PC-9 (cell line): ENCODE measurements at regions not wholly inside any gene's neighbourhood (a gene's known extent, or its start where the extent isn't known, plus 50 kb on each side); places are given as distances from the start of the nearest gene placed in this dataset.

ENCODE experiments used
- BruUV-seq: library from RNA; stranded (reverse); fragments of 400-500 nt; replicated peaks from 2 replicates; lab custom pipeline; 2021; lab: Mats Ljungman, UMichigan
- CTCF ChIA-PET: fragments of 300-600 bp; sonication (Branson Sonifier 250); formaldehyde crosslinking; loops from one replicate; lab custom pipeline; 2022; ENCODE audit warnings: antibody characterized with exemption; lab: Charles Lee
- POLR2A ChIA-PET: fragments of 300-600 bp; sonication (Branson Sonifier 250); formaldehyde crosslinking; loops from one replicate; lab custom pipeline; 2022; ENCODE audit warnings: antibody characterized with exemption; ENCODE audit not compliant: unreplicated experiment; lab: Charles Lee
- DNase-seq, 2 experiments: peaks; one replicate each; pipeline versions ENCODE4 v3.0.0 to v3.0.0-alpha.2; 2015 to 2022; ENCODE audit warnings: mixed read lengths in 1 of 2
- H2AFZ ChIP-seq: fragments of 200-600 bp; sonication (generic); 2 replicates; pipeline ENCODE4 v1.8.1; 2017; ENCODE audit warnings: antibody characterized with exemption
- H3F3A ChIP-seq: fragments of 200-600 bp; sonication (generic); 2 replicates; pipeline ENCODE4 v1.8.1; 2017; ENCODE audit warnings: antibody characterized with exemption, mild to moderate bottlenecking, low read depth; ENCODE audit not compliant: insufficient read depth
- H3K27ac ChIP-seq: fragments of 200-600 bp; sonication (generic); 2 replicates; pipeline ENCODE4 v1.6.1; 2016; ENCODE audit warnings: mixed run types
- H3K27me3 ChIP-seq: fragments of 200-600 bp; sonication (generic); 2 replicates; pipeline ENCODE4 v1.6.1; 2016; ENCODE audit warnings: low read depth, mixed run types; ENCODE audit not compliant: insufficient read depth
- H3K36me3 ChIP-seq: fragments of 200-600 bp; sonication (generic); 2 replicates; pipeline ENCODE4 v1.6.1; 2016; ENCODE audit warnings: low read depth, mixed run types
- H3K4me1 ChIP-seq: fragments of 200-600 bp; sonication (generic); replicated peaks from 2 replicates; pipeline ENCODE4 v1.6.1; 2016; ENCODE audit warnings: mixed run types; ENCODE audit not compliant: insufficient read depth
- H3K4me2 ChIP-seq: fragments of 200-600 bp; sonication (generic); 2 replicates; pipeline ENCODE4 v1.6.1; 2017; ENCODE audit warnings: mixed run types
- H3K4me3 ChIP-seq: fragments of 200-600 bp; sonication (generic); 2 replicates; pipeline ENCODE4 v1.6.1; 2016; ENCODE audit warnings: mixed run types
- H3K79me2 ChIP-seq: fragments of 200-600 bp; sonication (generic); 2 replicates; pipeline ENCODE4 v1.6.1; 2017; ENCODE audit warnings: low read depth, mixed run types
- H3K9me2 ChIP-seq: fragments of 200-600 bp; sonication (generic); 2 replicates; pipeline ENCODE4 v1.8.1; 2017; ENCODE audit warnings: mild to moderate bottlenecking; ENCODE audit not compliant: insufficient read depth
- H3K9me3 ChIP-seq: fragments of 200-600 bp; sonication (generic); 2 replicates; pipeline ENCODE4 v1.8.1; 2016; ENCODE audit warnings: low read depth; ENCODE audit not compliant: insufficient read depth
- H4K20me1 ChIP-seq: fragments of 200-600 bp; sonication (generic); 2 replicates; pipeline ENCODE4 v1.8.1; 2017; ENCODE audit not compliant: insufficient read depth
- EZH2 ChIP-seq: fragments of 200-600 bp; sonication (generic); IDR thresholded peaks from 2 replicates; pipeline ENCODE4 v1.8.0; 2017; ENCODE audit warnings: antibody characterized with exemption, low read depth
- intact Hi-C: fragments of 100-400 bp; cut with micrococcal nuclease; formaldehyde crosslinking; loops from one replicate; pipeline ENCODE4 v1.10.0; 2022; ENCODE audit not compliant: unreplicated experiment
- TF ChIP-seq, protein P1 (sequence below): fragments of 200-600 bp; sonication (generic); conservative IDR thresholded peaks from 2 replicates; pipeline ENCODE4 v1.6.1; 2017; ENCODE audit warnings: mixed run types, antibody characterized with exemption, mild to moderate bottlenecking, moderate library complexity

DNA sequence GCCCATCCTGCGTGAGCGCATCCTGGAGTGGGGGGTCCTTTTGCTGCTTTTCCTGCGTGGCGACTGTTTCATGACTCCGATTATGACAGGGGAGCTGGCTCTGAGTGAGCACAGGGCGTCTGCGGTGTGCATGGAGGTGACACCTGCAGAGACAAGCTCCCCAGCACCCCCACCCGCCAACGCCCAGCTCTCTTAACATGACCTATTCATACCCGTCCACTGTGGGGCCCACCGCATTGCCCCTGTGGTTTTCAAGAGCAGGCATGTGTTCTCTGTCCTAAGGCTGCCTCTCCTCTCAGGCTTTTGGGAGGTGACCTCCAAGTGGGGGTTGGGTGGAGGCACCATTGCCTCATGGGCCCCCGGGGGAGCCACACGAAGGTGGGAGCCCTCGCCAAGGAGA, 500.7 kb downstream of the TCERG1L start:
- intact Hi-C loops = no loop called here
- no peaks in the 10 kb centered on the region for H3K9me3 ChIP-seq
- no peak for DNase-seq
- H3K9me2 ChIP-seq = no peaks in the 10 kb centered on the region
- no peak overlapping the region for H2AFZ ChIP-seq
- no TSS peak for BruUV-seq
- H3K4me1 ChIP-seq = no peaks in the 10 kb centered on the region
- no peak for TF ChIP-seq EZH2
- no peak overlapping the region for H3K4me3 ChIP-seq
- no peaks in the 10 kb centered on the region for H3F3A ChIP-seq
- POLR2A ChIA-PET = no interaction called here
- H3K27me3 ChIP-seq = peaks cover 55% of the 10 kb centered on the region
- no peak overlapping the region for H3K4me2 ChIP-seq
- no peaks in the 10 kb centered on the region for H3K36me3 ChIP-seq
- CTCF ChIA-PET = no interaction called here
- no peak overlapping the region for H3K27ac ChIP-seq
- H3K79me2 ChIP-seq = no peaks in the 10 kb centered on the region
- no peaks in the 10 kb centered on the region for H4K20me1 ChIP-seq

DNA sequence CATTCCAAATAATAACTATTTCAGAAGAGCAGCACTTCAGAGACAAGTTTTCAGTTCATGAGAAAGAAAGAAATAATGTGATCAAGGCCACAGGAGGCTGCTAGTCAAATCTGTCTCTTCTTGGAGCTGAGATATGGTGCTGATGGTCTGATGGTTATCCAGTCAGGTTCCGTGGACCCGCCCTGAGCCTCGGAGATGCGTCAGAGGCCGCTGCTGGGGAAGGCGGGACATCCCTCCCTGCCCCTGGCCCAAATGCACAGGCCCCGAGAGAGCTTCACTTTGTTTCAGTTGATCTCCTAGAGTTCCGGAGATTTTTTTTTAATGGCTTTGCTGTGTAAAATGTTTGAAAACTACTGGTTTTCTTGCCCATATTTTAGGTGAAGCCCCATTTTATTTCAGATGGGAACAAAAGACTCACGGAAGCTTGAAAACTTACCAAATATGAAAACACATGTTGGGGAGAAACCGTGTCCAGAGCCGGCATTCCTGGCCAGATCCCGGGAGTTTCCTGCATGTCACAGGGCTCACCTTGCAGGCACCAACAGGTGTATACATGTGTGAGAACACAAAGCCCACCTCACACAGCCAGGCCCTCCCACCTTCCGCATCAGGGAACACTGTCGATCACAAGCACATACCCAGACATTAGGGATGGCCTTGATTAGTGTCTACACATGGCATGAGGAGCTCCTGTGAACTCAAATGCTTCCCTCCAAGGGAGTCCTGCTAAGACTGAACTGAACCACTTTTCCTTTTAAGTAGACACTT, 499.0 kb downstream of the TCERG1L start:
- no peaks in the 10 kb centered on the region for H3K9me3 ChIP-seq

DNA sequence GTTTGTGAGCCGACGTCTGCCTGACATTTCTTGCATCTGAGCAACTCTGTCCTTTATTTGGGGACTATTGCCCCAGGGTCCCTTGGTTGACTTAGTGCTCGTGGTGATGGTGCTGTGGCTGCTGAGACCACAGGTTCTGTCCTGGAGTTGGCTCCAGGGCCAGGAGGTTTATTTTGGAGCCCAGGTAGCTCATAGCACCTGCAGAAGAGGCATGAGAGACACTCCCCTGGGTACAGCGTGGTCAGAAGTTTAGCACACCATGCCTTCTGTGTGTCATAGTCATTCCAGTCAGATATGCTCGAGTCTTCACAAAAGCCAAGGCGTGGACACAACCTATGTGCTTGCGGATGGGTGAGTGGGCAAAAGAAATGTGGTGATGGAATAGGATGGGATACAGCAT, 496.9 kb downstream of the TCERG1L start:
- Histone ChIP-seq H3F3A (no peaks in the 10 kb centered on the region), H3K4me1 (no peaks in the 10 kb centered on the region), H3K27ac (no peak overlapping the region), H4K20me1 (no peaks in the 10 kb centered on the region), H3K9me2 (no peaks in the 10 kb centered on the region), H3K4me2 (no peak overlapping the region), H3K9me3 (no peaks in the 10 kb centered on the region), H3K36me3 (no peaks in the 10 kb centered on the region), H2AFZ (no peak overlapping the region), H3K27me3 (peaks cover 32% of the 10 kb centered on the region), H3K4me3 (no peak overlapping the region), H3K79me2 (no peaks in the 10 kb centered on the region)
- intact Hi-C loops = no loop called here
- ChIA-PET POLR2A (no interaction called here), CTCF (no interaction called here)
- TF ChIP-seq EZH2 = no peak
- TF ChIP-seq, protein P1, sequence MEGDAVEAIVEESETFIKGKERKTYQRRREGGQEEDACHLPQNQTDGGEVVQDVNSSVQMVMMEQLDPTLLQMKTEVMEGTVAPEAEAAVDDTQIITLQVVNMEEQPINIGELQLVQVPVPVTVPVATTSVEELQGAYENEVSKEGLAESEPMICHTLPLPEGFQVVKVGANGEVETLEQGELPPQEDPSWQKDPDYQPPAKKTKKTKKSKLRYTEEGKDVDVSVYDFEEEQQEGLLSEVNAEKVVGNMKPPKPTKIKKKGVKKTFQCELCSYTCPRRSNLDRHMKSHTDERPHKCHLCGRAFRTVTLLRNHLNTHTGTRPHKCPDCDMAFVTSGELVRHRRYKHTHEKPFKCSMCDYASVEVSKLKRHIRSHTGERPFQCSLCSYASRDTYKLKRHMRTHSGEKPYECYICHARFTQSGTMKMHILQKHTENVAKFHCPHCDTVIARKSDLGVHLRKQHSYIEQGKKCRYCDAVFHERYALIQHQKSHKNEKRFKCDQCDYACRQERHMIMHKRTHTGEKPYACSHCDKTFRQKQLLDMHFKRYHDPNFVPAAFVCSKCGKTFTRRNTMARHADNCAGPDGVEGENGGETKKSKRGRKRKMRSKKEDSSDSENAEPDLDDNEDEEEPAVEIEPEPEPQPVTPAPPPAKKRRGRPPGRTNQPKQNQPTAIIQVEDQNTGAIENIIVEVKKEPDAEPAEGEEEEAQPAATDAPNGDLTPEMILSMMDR = no peak
- no peak for DNase-seq
- no TSS peak for BruUV-seq

More for the DNA sequence above, 499.0 kb downstream of the TCERG1L start:
- Histone ChIP-seq H2AFZ (no peak overlapping the region), H3K36me3 (no peaks in the 10 kb centered on the region), H4K20me1 (no peaks in the 10 kb centered on the region), H3K4me2 (no peak overlapping the region), H3K27ac (no peak overlapping the region), H3K27me3 (peaks cover 47% of the 10 kb centered on the region), H3K4me3 (no peak overlapping the region), H3K4me1 (no peaks in the 10 kb centered on the region), H3K9me2 (no peaks in the 10 kb centered on the region), H3F3A (no peaks in the 10 kb centered on the region), H3K79me2 (no peaks in the 10 kb centered on the region)
- ChIA-PET CTCF (no interaction called here), POLR2A (no interaction called here)
- TF ChIP-seq, protein P1 = no peak
- no peak for TF ChIP-seq EZH2
- DNase-seq = no peak
- intact Hi-C loops = no loop called here
- BruUV-seq = no TSS peak
